Endothelial cell of umbilical vein (primary cell): ENCODE measurements at regions not wholly inside any gene's neighbourhood (a gene's known extent, or its start where the extent isn't known, plus 50 kb on each side); places are given as distances from the start of the nearest gene placed in this dataset.

Source experiments
- BruUV-seq: library from RNA; stranded (reverse); fragments of 400-500 nt; replicated peaks from 2 replicates; lab custom pipeline; 2021; lab: Mats Ljungman, UMichigan
- CTCF ChIA-PET: fragments of 300-600, 350-600 bp; sonication (Branson Sonifier 250); formaldehyde crosslinking; loops from one replicate; lab custom pipeline; 2021; ENCODE audit warnings: antibody characterized with exemption, inconsistent platforms; lab: Charles Lee
- POLR2A ChIA-PET: fragments of 300-600, 350-600 bp; sonication (Branson Sonifier 250); formaldehyde crosslinking; loops from one replicate; lab custom pipeline; 2021; ENCODE audit warnings: antibody characterized with exemption, inconsistent platforms; lab: Charles Lee
- DNase-seq: peaks from one replicate; pipeline ENCODE4 v3.0.0-alpha.2; 2011; ENCODE audit warnings: low read depth, low spot score
- FAIRE-seq: peaks from 2 replicates; lab custom pipeline; 2011; peaks lifted over from hg19 to GRCh38; lab: Jason Lieb, UNC
- H2AFZ ChIP-seq: 2 replicates; pipeline ENCODE4 v1.6.0; 2012; ENCODE audit warnings: low read depth, low read length, control low read depth, inconsistent platforms
- H3K27ac ChIP-seq: 2 replicates; pipeline ENCODE4 v1.5.1; 2011; ENCODE audit warnings: low read depth, mild to moderate bottlenecking, control low read depth, low read length, moderate library complexity; ENCODE audit not compliant: insufficient read depth
- H3K27me3 ChIP-seq, 2 experiments: 2 replicates each; pipeline versions ENCODE4 v1.6.0 to v1.6.1; 2011; ENCODE audit warnings: low read length in 2 of 2, mixed read lengths in 1 of 2; ENCODE audit not compliant: control insufficient read depth in 2 of 2, insufficient read depth in 2 of 2
- H3K36me3 ChIP-seq, 2 experiments: 2 replicates in 1 of 2; 3 replicates in 1 of 2; pipeline ENCODE4 v1.5.1; 2011; ENCODE audit warnings: low read length in 2 of 2, mild to moderate bottlenecking in 1 of 2, moderate library complexity in 1 of 2; ENCODE audit not compliant: control insufficient read depth in 2 of 2, insufficient read depth in 2 of 2; ENCODE audit errors: extremely low read depth in 1 of 2
- H3K4me1 ChIP-seq: 3 replicates; pipeline ENCODE4 v1.5.1; 2011; ENCODE audit warnings: mild to moderate bottlenecking, low read length; ENCODE audit not compliant: control insufficient read depth, insufficient read depth; ENCODE audit errors: extremely low read depth
- H3K4me2 ChIP-seq: 2 replicates; pipeline ENCODE4 v1.6.1; 2011; ENCODE audit warnings: low read length, control low read depth, mixed read lengths; ENCODE audit not compliant: insufficient read depth
- H3K4me3 ChIP-seq, 3 experiments: fragments of 200-600 bp in 1 of 3; sonication (generic), shearing (Covaris generic) in 1 of 3; replicated peaks in 1 of 3; 2 replicates each; pipeline ENCODE4 v1.5.1; 2011 to 2016; ENCODE audit warnings: control low read depth in 3 of 3, low read length in 3 of 3, mild to moderate bottlenecking in 2 of 3, inconsistent platforms in 1 of 3, low read depth in 1 of 3, moderate library complexity in 1 of 3; ENCODE audit not compliant: insufficient read depth in 1 of 3
- H3K79me2 ChIP-seq: 2 replicates; pipeline ENCODE4 v1.6.0; 2012; ENCODE audit warnings: low read length, inconsistent platforms; ENCODE audit not compliant: control insufficient read depth, insufficient read depth
- H3K9ac ChIP-seq: replicated peaks from 2 replicates; pipeline ENCODE3; 2011; ENCODE audit warnings: low read length, control low read depth; ENCODE audit not compliant: insufficient read depth; ENCODE audit errors: extremely low read depth
- H3K9me1 ChIP-seq: replicated peaks from 3 replicates; pipeline ENCODE4 v1.6.0; 2011; ENCODE audit warnings: mild to moderate bottlenecking, low read length; ENCODE audit not compliant: control insufficient read depth, insufficient read depth; ENCODE audit errors: extremely low read depth
- H3K9me3 ChIP-seq: replicated peaks from 2 replicates; pipeline ENCODE4 v1.5.1; 2012; ENCODE audit warnings: low read length, inconsistent platforms; ENCODE audit not compliant: control insufficient read depth, insufficient read depth
- H4K20me1 ChIP-seq: replicated peaks from 2 replicates; pipeline ENCODE3; 2011; ENCODE audit warnings: mild to moderate bottlenecking, low read length; ENCODE audit not compliant: control insufficient read depth, insufficient read depth; ENCODE audit errors: extremely low read depth
- EZH2 ChIP-seq: IDR thresholded peaks from 2 replicates; pipeline ENCODE4 v1.6.1; 2012; ENCODE audit warnings: borderline replicate concordance, low read depth, mild to moderate bottlenecking, moderate library complexity, low read length, inconsistent platforms; ENCODE audit not compliant: severe bottlenecking
- FOS ChIP-seq: IDR thresholded peaks from 2 replicates; pipeline ENCODE4 v1.6.1; 2011; ENCODE audit warnings: mild to moderate bottlenecking, low read length, moderate library complexity, borderline replicate concordance; ENCODE audit not compliant: insufficient read depth
- GATA2 ChIP-seq: IDR thresholded peaks from 2 replicates; pipeline ENCODE4 v1.7.0; 2011; ENCODE audit warnings: low read depth, mild to moderate bottlenecking, moderate library complexity, mixed read lengths, low read length; ENCODE audit not compliant: insufficient read length, insufficient read depth
- JUN ChIP-seq: IDR thresholded peaks from 2 replicates; pipeline ENCODE4 v1.6.1; 2011; ENCODE audit warnings: borderline replicate concordance, low read depth; ENCODE audit not compliant: insufficient read length, insufficient read depth
- MYC ChIP-seq: IDR thresholded peaks from one replicate; pipeline ENCODE4 v1.6.1; 2011; ENCODE audit warnings: mild to moderate bottlenecking, low read depth, low read length
- POLR2A ChIP-seq: IDR thresholded peaks from 2 replicates; pipeline ENCODE4 v1.6.1; 2012; ENCODE audit warnings: low read depth, mild to moderate bottlenecking, control low read depth, low read length
- POLR2AphosphoS5 ChIP-seq: IDR thresholded peaks from 2 replicates; pipeline ENCODE4 v1.6.1; 2012; ENCODE audit warnings: low read depth, mild to moderate bottlenecking, control low read depth, low read length, moderate library complexity; ENCODE audit not compliant: insufficient read depth
- dilution Hi-C: fragments of 300-500 bp; cut with MboI; formaldehyde crosslinking; loops from one replicate; pipeline ENCODE4 v1.15.0; 2019; ENCODE audit warnings: low sequenced_read_pairs; ENCODE audit not compliant: extremely low pct_ligation_motif_present
- intact Hi-C: fragments of 100-400 bp; cut with micrococcal nuclease; formaldehyde crosslinking; loops from one replicate; pipeline ENCODE4 v1.10.0; 2022
- TF ChIP-seq, protein P1 (sequence below): IDR thresholded peaks from 2 replicates; pipeline ENCODE4 v1.6.1; 2011; ENCODE audit not compliant: insufficient read depth, insufficient read length
- TF ChIP-seq, protein P2 (sequence below), 2 donors: IDR thresholded peaks; 1 replicate in 1 of 2; 2 replicates in 1 of 2; pipeline ENCODE4 v1.5.1; 2011; ENCODE audit warnings: low read length in 2 of 2, mild to moderate bottlenecking in 2 of 2, moderate library complexity in 2 of 2, control low read depth in 1 of 2, inconsistent platforms in 1 of 2, low read depth in 1 of 2; ENCODE audit not compliant: insufficient read depth in 1 of 2; ENCODE audit errors: extremely low read depth in 1 of 2

DNA sequence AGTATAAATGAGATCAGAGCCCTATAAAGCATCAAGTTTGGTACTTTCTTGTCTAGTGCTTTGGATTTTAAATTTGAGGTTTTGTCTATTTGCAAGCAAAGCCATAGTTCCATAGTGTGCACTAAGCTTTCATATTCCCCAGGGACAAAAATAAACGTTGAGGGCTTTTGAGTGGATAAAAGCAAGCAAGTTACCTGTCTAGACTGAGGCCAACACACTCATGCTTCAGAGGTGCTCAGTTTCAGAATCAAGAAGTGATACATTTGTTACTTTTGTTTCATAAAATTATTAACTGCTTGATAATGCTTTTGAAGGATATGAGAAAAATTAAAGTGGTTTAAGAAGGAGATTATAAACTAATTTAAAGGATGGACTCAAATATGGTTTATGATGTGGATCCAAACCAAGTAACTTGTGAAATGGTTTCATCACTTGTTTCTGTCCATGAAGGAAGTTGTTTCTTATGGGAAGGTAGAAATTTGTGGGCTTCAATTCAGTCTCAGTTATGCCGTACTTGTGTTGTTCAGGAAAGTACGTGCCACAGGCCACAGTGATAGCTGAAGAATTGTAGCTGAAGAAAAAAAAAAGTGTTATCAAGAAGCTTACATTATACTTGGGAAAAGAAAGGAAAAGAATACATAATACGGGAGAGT, 71.2 kb downstream of the CHRM3 start:
- FAIRE-seq, result no peak
- no TSS peak for BruUV-seq

More for the DNA sequence above, 71.2 kb downstream of the CHRM3 start:
- Histone ChIP-seq H3K4me3 (no peak overlapping the region), H3K4me1 (no peaks in the 10 kb centered on the region), H4K20me1 (no peaks in the 10 kb centered on the region), H3K27ac (no peak overlapping the region), H3K79me2 (no peaks in the 10 kb centered on the region), H3K9me3 (no peaks in the 10 kb centered on the region), H3K9me1 (no peaks in the 10 kb centered on the region), H2AFZ (no peak overlapping the region), H3K27me3 (no peaks in the 10 kb centered on the region), H3K4me2 (no peak overlapping the region), H3K9ac (no peak overlapping the region), H3K36me3 (no peaks in the 10 kb centered on the region)
- dilution Hi-C loops (no loop called here), intact Hi-C loops (no loop called here)
- no peak for DNase-seq
- CTCF ChIA-PET, result no interaction called here
- TF ChIP-seq FOS (no peak), POLR2A (no peak), JUN (no peak), POLR2AphosphoS5 (no peak), EZH2 (no peak), GATA2 (no peak), MYC (no peak)
- TF ChIP-seq, protein P1, sequence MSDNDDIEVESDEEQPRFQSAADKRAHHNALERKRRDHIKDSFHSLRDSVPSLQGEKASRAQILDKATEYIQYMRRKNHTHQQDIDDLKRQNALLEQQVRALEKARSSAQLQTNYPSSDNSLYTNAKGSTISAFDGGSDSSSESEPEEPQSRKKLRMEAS, result no peak
- TF ChIP-seq, protein P2, sequence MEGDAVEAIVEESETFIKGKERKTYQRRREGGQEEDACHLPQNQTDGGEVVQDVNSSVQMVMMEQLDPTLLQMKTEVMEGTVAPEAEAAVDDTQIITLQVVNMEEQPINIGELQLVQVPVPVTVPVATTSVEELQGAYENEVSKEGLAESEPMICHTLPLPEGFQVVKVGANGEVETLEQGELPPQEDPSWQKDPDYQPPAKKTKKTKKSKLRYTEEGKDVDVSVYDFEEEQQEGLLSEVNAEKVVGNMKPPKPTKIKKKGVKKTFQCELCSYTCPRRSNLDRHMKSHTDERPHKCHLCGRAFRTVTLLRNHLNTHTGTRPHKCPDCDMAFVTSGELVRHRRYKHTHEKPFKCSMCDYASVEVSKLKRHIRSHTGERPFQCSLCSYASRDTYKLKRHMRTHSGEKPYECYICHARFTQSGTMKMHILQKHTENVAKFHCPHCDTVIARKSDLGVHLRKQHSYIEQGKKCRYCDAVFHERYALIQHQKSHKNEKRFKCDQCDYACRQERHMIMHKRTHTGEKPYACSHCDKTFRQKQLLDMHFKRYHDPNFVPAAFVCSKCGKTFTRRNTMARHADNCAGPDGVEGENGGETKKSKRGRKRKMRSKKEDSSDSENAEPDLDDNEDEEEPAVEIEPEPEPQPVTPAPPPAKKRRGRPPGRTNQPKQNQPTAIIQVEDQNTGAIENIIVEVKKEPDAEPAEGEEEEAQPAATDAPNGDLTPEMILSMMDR (IDR thresholded peaks at IDR 0.05; ENCODE audit: extremely low read depth in 1 of 2, insufficient read depth in 1 of 2, low read depth in 1 of 2, low read length in 2 of 2), result no peak
- POLR2A ChIA-PET, result no interaction called here
